Limb (tissue), 2 donors: ENCODE measurements at regions not wholly inside any gene's neighbourhood (a gene's known extent, or its start where the extent isn't known, plus 50 kb on each side); places are given as distances from the start of the nearest gene placed in this dataset.
A peak's percentile ranks its signal among the peaks of the same experiment; 100 is the strongest.

Experiments
- DNase-seq, 2 donors: peaks; one replicate each; pipeline ENCODE4 v3.0.0-alpha.2; 2016; ENCODE audit errors: extremely low spot score in 2 of 2

DNA sequence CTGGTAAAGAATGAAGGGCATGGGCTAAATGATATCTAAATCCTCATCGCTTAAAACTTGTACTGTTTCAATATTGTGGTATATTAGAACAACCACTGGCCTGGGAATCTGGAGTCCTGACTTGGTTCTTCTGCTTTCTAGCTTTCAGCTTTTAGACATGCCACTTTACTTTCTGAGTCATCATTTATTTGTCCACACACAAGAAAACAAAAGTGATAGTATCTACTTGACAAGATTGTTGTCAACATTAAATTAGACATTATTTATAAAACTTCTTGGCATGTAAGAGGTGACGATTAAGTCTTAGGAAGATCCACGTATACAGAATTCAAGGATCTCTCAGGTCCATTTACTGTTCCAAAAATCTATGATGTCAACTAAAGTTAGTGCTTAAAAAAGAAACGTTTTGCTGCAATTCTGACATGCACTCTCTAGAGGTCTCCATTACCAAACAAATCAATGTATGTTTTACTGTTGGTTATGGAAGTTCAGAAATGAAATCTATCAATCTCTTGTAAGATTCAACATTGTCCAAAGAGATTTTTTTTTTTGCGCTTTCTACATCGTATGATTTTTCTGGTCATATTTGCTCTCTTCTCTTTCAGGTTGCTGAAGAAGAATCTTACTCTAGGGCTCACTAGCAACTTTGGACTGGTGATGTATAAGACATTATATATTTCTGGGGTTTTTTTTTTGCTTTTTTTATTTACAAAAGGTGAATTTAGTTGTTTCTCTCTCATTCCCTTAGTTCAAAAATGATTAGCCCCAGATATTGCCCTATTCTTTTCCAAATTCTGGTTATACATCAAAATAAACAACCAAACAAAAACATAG lies 53.6 kb upstream of the DYNC1I1 start:
- peak in 1 of 2 donors; percentile 54 for DNase-seq

DNA sequence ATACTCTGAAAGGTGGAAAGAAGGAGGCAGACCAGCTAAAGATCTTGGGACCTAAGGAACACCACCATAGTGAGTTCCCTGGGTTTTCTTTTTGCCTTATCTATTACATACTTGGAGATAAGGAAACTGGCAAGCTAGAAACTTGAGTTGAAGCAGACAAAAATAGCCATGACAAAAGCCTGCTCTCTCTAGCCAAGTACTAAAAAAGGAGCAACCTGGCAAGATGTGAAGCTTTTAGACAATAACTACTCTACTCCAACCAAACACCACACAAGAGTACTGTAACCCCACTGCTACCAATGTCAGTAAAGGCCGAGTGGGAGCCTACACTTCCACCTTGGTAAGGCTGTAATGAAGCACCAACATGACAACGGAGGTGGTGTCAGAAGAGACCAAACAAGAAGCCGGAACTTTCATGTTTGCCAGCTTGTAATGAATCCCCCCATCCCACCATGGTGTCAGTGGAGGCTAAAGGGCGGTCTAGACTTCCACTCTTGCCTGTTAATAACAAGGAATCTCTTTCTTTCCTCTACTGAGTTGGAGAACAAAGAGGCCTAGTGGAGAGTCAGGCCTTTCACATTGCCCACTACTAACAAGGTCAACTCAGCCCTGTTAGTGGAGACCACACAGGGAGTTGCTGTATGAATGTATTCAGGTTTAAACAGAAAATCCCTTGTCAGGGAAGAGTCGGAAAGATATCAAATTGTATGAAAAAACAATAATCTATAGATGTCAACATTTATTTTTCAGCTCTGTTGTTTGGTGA lies 55.8 kb upstream of the DYNC1I1 start:
- no peak for DNase-seq

DNA sequence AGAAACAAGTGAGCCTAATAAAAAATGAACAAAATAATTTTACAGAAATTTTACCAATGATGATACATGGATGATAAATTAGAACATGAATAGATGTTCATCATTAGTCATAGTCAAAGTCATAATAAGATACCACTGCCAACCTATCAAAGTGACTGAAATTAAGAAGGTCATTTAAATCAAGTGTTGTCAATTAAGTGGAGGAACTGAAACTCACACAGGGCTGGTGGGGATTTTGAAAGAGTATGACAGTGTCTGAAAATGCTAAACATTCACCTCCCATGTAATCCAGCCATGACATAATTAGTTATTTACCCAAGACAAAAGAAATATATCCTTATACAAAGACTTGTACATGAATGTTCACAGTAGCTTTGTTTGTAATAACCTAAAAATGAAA lies 57.1 kb upstream of the DYNC1I1 start:
- no peak for DNase-seq

DNA sequence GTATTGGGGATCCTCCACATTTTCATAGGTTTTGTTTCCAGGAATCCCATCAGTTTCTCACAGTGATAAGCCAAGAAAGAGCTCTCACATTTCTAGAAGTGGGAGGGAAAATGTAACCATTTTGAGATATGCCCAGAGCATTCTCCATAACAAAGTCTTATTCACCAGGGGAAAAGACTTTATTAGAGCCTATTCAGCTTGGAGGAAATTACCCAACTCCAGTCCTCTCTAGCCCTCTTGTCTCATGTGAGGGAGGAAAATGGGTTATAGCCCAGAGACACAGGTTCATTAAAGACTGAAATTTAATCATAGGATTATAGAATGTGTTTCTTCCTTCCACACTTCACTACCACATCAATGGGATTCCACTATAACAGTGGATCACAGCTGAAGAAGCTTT lies 61.6 kb upstream of the DYNC1I1 start:
- DNase-seq = no peak

GRCh38 chr7:95700917-95701316 lies 71.4 kb upstream of the DYNC1I1 start:
- DNase-seq = no peak

GRCh38 chr7:95694334-95694733 lies 78.0 kb upstream of the DYNC1I1 start:
- DNase-seq = no peak

DNA sequence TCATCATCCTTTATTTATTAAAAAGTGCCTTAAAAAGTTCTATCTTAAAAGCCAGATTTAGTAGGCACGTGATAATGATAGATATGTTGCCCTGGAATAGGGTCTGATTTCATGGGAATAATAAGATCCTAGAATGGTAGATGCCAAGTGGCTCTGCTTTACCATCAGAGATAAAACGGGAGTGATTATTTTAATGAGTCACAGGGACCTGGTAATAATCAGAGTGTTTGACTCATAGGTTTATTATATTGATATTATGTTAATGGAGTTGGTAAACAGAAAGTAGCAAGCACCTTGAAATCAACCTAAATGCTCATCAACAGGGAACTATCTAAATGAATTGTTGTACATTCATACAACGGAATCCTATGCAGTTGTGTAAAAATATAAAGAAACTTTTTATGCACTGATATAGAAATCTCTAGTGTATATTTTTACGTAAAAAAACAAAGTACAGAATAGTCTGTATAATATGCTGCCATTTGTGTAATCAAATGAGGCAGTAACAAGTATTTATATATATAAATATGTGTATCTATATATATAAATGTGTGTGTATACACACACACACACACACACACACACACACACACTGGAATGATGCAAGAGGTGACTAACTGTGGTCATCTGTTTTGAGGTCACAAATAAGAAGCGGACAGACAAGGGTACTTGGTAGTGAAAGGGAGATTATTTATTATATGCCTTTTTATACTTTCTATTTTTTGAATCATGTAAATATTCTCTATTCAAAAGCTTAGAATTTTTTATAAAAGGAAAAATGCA lies 78.6 kb upstream of the DYNC1I1 start:
- no peak for DNase-seq

GRCh38 chr7:95691464-95691863 lies 80.9 kb upstream of the DYNC1I1 start:
- DNase-seq = no peak

DNA sequence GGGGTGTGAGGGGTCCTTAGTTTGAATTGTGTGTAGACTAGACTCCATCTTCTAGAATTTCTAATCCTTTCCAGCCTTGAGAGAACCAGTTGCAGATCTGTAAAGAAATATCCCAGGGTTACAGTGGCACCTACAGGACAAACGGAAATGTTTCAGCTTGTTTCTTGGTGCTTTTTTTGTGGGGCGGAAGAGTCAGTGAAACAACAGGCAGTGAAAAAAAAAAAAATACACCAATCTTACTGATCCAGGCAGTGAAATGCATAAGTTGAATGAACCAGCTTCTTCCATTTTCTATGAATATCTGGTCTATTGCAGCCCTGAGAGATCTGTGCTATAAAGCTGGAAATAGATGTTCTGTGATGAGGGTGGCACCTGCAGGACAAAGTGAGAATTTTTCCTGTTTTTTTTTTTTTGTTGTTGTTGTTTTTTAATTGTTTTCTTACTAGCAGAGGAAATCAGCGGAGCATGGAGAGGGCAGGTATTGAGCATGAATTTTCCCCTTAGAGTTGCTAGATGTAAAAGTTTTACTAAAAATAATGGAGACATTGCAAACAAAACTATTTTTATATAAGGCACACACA lies 81.9 kb upstream of the DYNC1I1 start:
- peak; percentile 43 to 57 for DNase-seq

GRCh38 chr7:95688931-95689495 lies 83.3 kb upstream of the DYNC1I1 start:
- DNase-seq = no peak

DNA sequence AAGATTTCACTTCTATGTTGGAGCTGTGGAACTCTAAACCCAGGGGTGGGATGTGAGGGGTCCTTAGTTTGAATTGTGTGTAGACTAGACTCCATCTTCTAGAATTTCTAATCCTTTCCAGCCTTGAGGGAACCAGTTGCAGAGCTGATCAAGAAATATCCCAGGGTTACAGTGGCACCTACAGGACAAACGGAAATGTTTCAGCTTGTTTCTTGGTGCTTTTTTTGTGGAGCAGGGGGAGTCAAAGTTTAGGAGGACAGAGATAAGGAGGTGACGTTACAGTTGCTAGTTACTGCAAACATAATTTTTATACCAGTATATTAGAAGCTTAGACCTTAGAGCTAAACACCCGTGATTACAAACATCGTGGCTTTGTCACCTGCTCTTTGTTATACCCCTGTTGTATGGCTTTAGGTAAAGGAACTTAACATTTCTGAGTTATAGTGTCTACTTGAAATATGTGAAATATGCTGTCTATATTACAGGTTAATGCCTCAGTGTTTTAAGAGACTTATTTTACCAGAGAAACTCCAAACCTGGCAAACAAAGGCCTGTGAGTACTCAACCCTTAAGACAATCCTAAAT lies 84.5 kb upstream of the DYNC1I1 start:
- DNase-seq = peak in 1 of 2 donors; percentile 26

DNA sequence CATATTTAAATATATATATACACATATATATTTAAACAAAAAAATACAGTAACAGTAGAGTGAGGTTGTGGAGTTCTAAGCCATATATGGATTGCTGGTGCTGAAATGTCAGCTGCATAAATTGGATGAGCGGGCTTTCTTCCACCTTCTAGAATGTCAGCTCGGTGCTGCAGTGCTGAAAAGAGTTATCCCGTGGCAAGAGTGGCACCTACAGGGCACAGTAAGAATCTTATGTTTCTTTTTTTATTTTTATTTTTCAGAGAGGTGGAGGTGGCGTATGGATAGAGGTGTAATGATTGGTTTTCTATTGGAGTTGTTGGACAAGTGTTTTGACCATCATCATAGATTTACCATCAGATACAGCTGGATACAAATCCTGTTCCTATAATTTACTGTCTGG lies 86.2 kb upstream of the DYNC1I1 start:
- peak; percentile 57 to 70 for DNase-seq

GRCh38 chr7:95684505-95684904 lies 87.8 kb upstream of the DYNC1I1 start:
- DNase-seq = no peak

DNA sequence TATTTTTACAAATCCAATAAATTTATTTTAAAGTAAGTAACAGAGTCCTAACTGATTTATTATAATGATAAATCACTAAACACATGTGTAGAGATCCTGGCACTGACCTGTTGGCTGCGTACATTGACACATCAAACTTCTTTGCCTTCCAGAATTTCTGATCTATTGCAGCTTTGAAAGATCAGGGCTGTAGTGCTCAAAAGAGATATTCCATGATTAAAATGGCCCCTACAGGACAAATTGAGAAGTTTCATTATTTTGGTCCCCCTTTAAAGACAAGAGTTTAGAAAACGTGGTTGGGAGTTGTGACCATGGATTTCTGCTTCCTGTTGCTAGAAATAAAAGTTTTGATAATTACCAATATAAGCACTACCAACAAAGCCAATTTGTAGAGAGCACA lies 87.7 kb upstream of the PDK4 start:
- DNase-seq = peak in 1 of 2 donors; percentile 78

- DNase-seq = no peak
These were observed 86.6 kb upstream of the PDK4 start for GRCh38 chr7:95682913-95683312.

DNA sequence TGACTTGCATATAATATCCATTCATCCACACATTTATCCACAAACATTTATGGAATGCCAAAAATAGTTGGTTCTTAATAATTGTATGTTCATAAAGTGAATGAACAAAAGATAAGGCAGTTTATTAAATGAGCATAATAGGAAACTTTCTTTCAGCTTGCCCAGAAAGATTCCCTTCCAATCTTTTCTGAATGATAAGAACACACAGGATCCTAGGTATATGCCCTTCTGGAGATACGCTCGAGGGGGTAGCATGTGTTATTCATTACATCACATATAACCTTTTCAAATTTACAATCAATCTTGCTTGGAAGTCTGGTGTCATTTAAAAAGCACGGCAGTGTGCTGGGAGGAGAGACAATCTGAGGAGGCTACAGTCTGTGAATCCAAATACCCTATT lies 80.4 kb upstream of the PDK4 start:
- DNase-seq = no peak

- no peak for DNase-seq
These were observed 79.3 kb upstream of the PDK4 start for GRCh38 chr7:95675632-95676031.

DNA sequence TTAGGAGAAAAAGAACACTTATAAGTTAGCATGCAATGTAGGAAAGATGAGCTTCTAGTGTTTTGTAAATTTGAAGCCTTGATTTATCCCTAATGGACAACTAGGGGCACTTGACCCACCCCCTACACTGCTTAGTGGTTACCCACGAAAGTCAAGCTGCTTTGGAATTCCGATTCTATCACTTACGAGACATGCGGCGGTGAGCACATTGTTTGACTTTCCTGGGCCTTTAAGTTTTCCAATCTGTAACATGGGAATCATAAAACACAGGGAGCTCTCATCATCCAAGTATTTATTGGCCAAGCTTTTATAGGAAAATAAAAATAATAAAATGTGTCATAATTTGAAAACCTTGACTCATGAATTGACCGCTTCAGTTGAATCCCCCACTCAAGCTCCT lies 78.7 kb upstream of the PDK4 start:
- DNase-seq = no peak

GRCh38 chr7:95674101-95674500 lies 77.8 kb upstream of the PDK4 start:
- DNase-seq = no peak

- DNase-seq = no peak
These were observed 76.1 kb upstream of the PDK4 start for GRCh38 chr7:95672434-95672833.

DNA sequence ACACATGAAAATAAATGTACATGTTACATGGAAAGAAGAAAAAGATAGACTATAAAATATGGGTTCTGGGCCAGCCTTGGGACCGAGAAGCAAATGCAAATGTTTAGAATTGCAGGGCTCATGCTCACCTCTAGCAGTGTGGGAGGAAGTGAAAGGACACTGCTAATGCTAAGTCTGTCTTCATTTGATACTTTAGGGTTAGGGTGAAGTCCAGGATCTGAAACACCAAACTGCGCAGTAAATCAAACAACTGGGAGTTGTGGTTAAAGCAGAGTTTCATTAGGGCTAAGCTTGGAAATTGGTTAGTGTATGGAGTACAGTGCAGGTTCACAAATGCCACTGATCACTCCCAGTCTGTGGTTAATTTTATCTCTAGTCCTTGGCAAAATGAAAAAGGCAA lies 73.2 kb upstream of the PDK4 start:
- DNase-seq = no peak
